OCI-LY7 (cell line): ENCODE measurements at regions not wholly inside any gene's neighbourhood (a gene's known extent, or its start where the extent isn't known, plus 50 kb on each side); places are given as distances from the start of the nearest gene placed in this dataset.

Source experiments
- BruUV-seq: library from RNA; stranded (reverse); fragments of 400-500 nt; replicated peaks from 2 replicates; lab custom pipeline; 2021; lab: Mats Ljungman, UMichigan
- CTCF ChIA-PET: fragments of 300-600 bp; sonication (Branson Sonifier 250); formaldehyde crosslinking; loops from one replicate; lab custom pipeline; 2022; ENCODE audit warnings: antibody characterized with exemption; ENCODE audit not compliant: unreplicated experiment; lab: Charles Lee
- POLR2A ChIA-PET: fragments of 300-600 bp; sonication (Branson Sonifier 250); formaldehyde crosslinking; loops from one replicate; lab custom pipeline; 2022; ENCODE audit warnings: antibody characterized with exemption; lab: Charles Lee
- DNase-seq: peaks from one replicate; pipeline ENCODE4 v3.0.0-alpha.2; 2015; ENCODE audit warnings: low spot score
- H2AFZ ChIP-seq: fragments of 200-600 bp; sonication (generic), shearing (Covaris generic); 2 replicates; pipeline ENCODE4 v1.6.1; 2014; ENCODE audit warnings: mild to moderate bottlenecking, antibody characterized with exemption, low read length, moderate library complexity
- H3K27ac ChIP-seq: fragments of 200-600 bp; sonication (generic); 2 replicates; pipeline ENCODE4 v1.5.1; 2014; ENCODE audit warnings: mixed run types, low read depth, mild to moderate bottlenecking, moderate library complexity, low read length, inconsistent platforms; ENCODE audit not compliant: poor library complexity, severe bottlenecking
- H3K36me3 ChIP-seq: fragments of 200-600 bp; sonication (generic); 2 replicates; pipeline ENCODE4 v1.6.1; 2014; ENCODE audit warnings: mild to moderate bottlenecking, antibody characterized with exemption, low read length, moderate library complexity, mixed read lengths; ENCODE audit not compliant: insufficient read depth
- H3K4me1 ChIP-seq: fragments of 200-600 bp; sonication (generic); 2 replicates; pipeline ENCODE4 v1.5.1; 2014; ENCODE audit warnings: mild to moderate bottlenecking, low read length; ENCODE audit not compliant: insufficient read depth, poor library complexity, severe bottlenecking
- H3K4me2 ChIP-seq: fragments of 200-600 bp; sonication (generic); 2 replicates; pipeline ENCODE4 v1.6.1; 2014; ENCODE audit warnings: mild to moderate bottlenecking, low read length
- H3K4me3 ChIP-seq: fragments of 200-600 bp; sonication (generic); 2 replicates; pipeline ENCODE4 v1.5.1; 2014; ENCODE audit warnings: mild to moderate bottlenecking, low read depth, low read length; ENCODE audit not compliant: poor library complexity, severe bottlenecking
- H3K79me2 ChIP-seq: fragments of 200-600 bp; sonication (generic); 2 replicates; pipeline ENCODE4 v1.6.1; 2016; ENCODE audit warnings: low read depth, mild to moderate bottlenecking, low read length, moderate library complexity, mixed read lengths; ENCODE audit not compliant: insufficient read depth
- H3K9me2 ChIP-seq: fragments of 200-600 bp; sonication (generic); 2 replicates; pipeline ENCODE4 v1.6.1; 2016; ENCODE audit warnings: mild to moderate bottlenecking, low read length, mixed read lengths; ENCODE audit not compliant: insufficient read depth
- H3K9me3 ChIP-seq: fragments of 200-600 bp; sonication (generic); 2 replicates; pipeline ENCODE4 v1.6.1; 2014; ENCODE audit warnings: mild to moderate bottlenecking, mixed run types, low read length, mixed read lengths
- H4K20me1 ChIP-seq: fragments of 200-600 bp; sonication (generic); 2 replicates; pipeline ENCODE4 v1.6.1; 2014; ENCODE audit warnings: mild to moderate bottlenecking, antibody characterized with exemption, low read length, moderate library complexity, mixed read lengths; ENCODE audit not compliant: insufficient read depth
- CTCF ChIP-seq: fragments of 200-600 bp; sonication (generic); conservative IDR thresholded peaks from 2 replicates; pipeline ENCODE4 v1.5.1; 2014; ENCODE audit warnings: mild to moderate bottlenecking, antibody characterized with exemption, low read length, moderate library complexity, mixed read lengths
- EZH2phosphoT487 ChIP-seq: fragments of 200-600 bp; sonication (generic); IDR thresholded peaks from 2 replicates; pipeline ENCODE4 v1.6.1; 2018; ENCODE audit warnings: low read depth, borderline replicate concordance, mild to moderate bottlenecking, mixed run types, antibody characterized with exemption, low read length, moderate library complexity, mixed read lengths
- intact Hi-C: fragments of 100-400 bp; cut with micrococcal nuclease; formaldehyde crosslinking; loops from one replicate; pipeline ENCODE4 v1.10.0; 2022; ENCODE audit not compliant: unreplicated experiment

GRCh38 chr2:120934574-120935338, 199.1 kb downstream of the GLI2 start:
- no peak overlapping the region for H2AFZ ChIP-seq
- no peaks in the 10 kb centered on the region for H3K9me3 ChIP-seq
- intact Hi-C loops = no loop called here
- H3K79me2 ChIP-seq = no peaks in the 10 kb centered on the region
- no peak overlapping the region for H3K27ac ChIP-seq
- no peaks in the 10 kb centered on the region for H3K9me2 ChIP-seq
- no peak overlapping the region for H3K4me3 ChIP-seq
- H3K36me3 ChIP-seq = no peaks in the 10 kb centered on the region
- BruUV-seq = no TSS peak
- no peak for TF ChIP-seq CTCF
- ChIA-PET POLR2A (no interaction called here), CTCF (no interaction called here)
- H3K4me2 ChIP-seq = no peak overlapping the region
- no peaks in the 10 kb centered on the region for H3K4me1 ChIP-seq
- DNase-seq = no peak
- H4K20me1 ChIP-seq = no peaks in the 10 kb centered on the region

GRCh38 chr2:120935339-120936313, 200.0 kb downstream of the GLI2 start:
- Histone ChIP-seq H3K9me3 (no peaks in the 10 kb centered on the region), H3K27ac (no peak overlapping the region), H3K4me1 (no peaks in the 10 kb centered on the region), H3K4me3 (no peak overlapping the region), H3K36me3 (no peaks in the 10 kb centered on the region), H4K20me1 (no peaks in the 10 kb centered on the region), H3K79me2 (no peaks in the 10 kb centered on the region), H3K4me2 (no peak overlapping the region), H3K9me2 (no peaks in the 10 kb centered on the region), H2AFZ (no peak overlapping the region)
- BruUV-seq = no TSS peak
- DNase-seq = no peak
- POLR2A ChIA-PET = interaction anchor here (1.4 kb wide), 1 partner anchor 11 kb away, joined by 3 read pairs; no protein-coding TSS in a partner anchor
- CTCF ChIA-PET = no interaction called here
- no peak for TF ChIP-seq CTCF
- TF ChIP-seq EZH2phosphoT487 = no peak
- intact Hi-C loops = no loop called here
